CD4-positive, alpha-beta T cell treated with Interleukin-2 at 100 ng/mL for 4 hours (primary cell): ENCODE measurements at regions not wholly inside any gene's neighbourhood (a gene's known extent, or its start where the extent isn't known, plus 50 kb on each side); places are given as distances from the start of the nearest gene placed in this dataset.

ENCODE experiments used
- DNase-seq: peaks from one replicate; pipeline ENCODE4 v3.0.0-alpha.2; 2020; ENCODE audit warnings: low spot score

GRCh38 chr13:33628662-33629061, 189.3 kb upstream of the RFC3 start:
- no peak for DNase-seq

- DNase-seq: no peak
Observed at GRCh38 chr13:33629605-33630360, 188.2 kb upstream of the RFC3 start.

- no peak for DNase-seq
Observed at GRCh38 chr13:33633701-33634545, 184.0 kb upstream of the RFC3 start.

- DNase-seq: no peak
Observed at GRCh38 chr13:33634546-33634982, 183.4 kb upstream of the RFC3 start.

GRCh38 chr13:33636243-33636642, 181.7 kb upstream of the RFC3 start:
- DNase-seq: no peak

GRCh38 chr13:33636955-33637670, 180.8 kb upstream of the RFC3 start:
- DNase-seq: no peak

- DNase-seq: no peak
Observed at GRCh38 chr13:33637978-33638743, 179.8 kb upstream of the RFC3 start.

- DNase-seq: no peak
Observed at GRCh38 chr13:33639158-33639557, 178.8 kb upstream of the RFC3 start.

GRCh38 chr13:33639626-33640080, 178.3 kb upstream of the RFC3 start:
- DNase-seq: no peak

GRCh38 chr13:33640832-33641231, 177.1 kb upstream of the RFC3 start:
- DNase-seq: no peak

- DNase-seq: no peak
Observed at GRCh38 chr13:33642374-33643065, 175.4 kb upstream of the RFC3 start.

- DNase-seq: no peak
Observed at GRCh38 chr13:33644581-33645543, 173.1 kb upstream of the RFC3 start.

GRCh38 chr13:33645591-33646554, 172.1 kb upstream of the RFC3 start:
- no peak for DNase-seq

- DNase-seq: no peak
Observed at GRCh38 chr13:33649212-33649878, 168.6 kb upstream of the RFC3 start.

- DNase-seq: no peak
Observed at GRCh38 chr13:33651766-33652165, 166.2 kb upstream of the RFC3 start.

- DNase-seq: no peak
Observed at GRCh38 chr13:33657274-33657673, 160.7 kb upstream of the RFC3 start.

GRCh38 chr13:33659466-33659865, 158.5 kb upstream of the RFC3 start:
- DNase-seq: no peak

- DNase-seq: no peak
Observed at GRCh38 chr13:33659894-33660293, 158.1 kb upstream of the RFC3 start.
